ENCODE measurements at regions not wholly inside any gene's neighbourhood (a gene's known extent, or its start where the extent isn't known, plus 50 kb on each side); places are given as distances from the start of the nearest gene placed in this dataset.
"Not testable (repeated sequence)": the region's sequence is repeated elsewhere in the genome, so short reads cannot be mapped to it uniquely, and the experiment has no call there.

DNA sequence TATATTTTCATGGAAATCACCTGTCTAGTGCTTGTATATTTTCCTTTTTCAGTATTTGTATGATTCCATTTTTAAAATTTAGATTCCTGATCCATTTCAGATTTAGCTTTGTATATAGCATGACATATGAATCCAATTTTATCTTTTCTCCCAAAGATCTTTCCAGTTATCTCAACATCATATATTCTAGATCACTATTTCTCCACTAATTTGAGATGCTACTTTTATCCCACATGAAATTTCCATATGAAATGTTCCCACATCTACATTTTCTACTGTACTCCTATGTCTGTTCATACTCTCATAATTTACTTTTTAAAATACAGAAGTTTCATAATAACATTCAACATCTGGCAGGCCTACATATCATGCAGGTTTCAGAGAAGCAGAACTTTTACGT, 1784.1 kb downstream of the SLITRK5 start:
- Histone ChIP-seq H3K27me3 (no peaks in the 10 kb centered on the region), H3K36me3 (no peaks in the 10 kb centered on the region), H3K4me3 (no peak overlapping the region), H3K9me3 (no peaks in the 10 kb centered on the region), H3K27ac (no peak overlapping the region), H3K4me1 (no peaks in the 10 kb centered on the region)
- intact Hi-C loops (cut with DNase I; ENCODE audit: low total_unique reads): no loop called here
- TF ChIP-seq, protein P1, sequence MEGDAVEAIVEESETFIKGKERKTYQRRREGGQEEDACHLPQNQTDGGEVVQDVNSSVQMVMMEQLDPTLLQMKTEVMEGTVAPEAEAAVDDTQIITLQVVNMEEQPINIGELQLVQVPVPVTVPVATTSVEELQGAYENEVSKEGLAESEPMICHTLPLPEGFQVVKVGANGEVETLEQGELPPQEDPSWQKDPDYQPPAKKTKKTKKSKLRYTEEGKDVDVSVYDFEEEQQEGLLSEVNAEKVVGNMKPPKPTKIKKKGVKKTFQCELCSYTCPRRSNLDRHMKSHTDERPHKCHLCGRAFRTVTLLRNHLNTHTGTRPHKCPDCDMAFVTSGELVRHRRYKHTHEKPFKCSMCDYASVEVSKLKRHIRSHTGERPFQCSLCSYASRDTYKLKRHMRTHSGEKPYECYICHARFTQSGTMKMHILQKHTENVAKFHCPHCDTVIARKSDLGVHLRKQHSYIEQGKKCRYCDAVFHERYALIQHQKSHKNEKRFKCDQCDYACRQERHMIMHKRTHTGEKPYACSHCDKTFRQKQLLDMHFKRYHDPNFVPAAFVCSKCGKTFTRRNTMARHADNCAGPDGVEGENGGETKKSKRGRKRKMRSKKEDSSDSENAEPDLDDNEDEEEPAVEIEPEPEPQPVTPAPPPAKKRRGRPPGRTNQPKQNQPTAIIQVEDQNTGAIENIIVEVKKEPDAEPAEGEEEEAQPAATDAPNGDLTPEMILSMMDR (IDR thresholded peaks at IDR 0.05): no peak
- no peak for DNase-seq (ENCODE audit: low spot score in 2 of 2)

DNA sequence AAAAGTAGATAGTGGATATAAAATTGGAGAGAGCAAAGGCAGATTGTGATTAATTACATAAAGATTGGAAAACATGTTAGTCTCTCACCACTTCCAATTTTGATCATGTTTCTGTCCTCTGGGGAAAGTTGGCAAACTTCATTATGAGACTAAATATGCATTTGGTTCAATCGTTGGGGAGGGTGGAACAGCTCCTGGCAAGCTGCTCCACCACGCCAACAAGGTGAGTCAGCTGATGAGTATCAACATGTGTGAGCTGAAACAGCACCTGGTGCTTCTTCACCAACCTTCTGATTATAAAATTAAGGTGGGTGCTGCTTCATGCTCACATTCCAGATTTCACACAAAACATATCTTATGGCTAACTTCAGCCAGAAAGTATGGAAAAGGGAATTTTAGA, 1784.6 kb downstream of the SLITRK5 start:
- Histone ChIP-seq H3K36me3 (no peaks in the 10 kb centered on the region), H3K9me3 (no peaks in the 10 kb centered on the region), H3K27ac (no peak overlapping the region), H3K4me3 (no peak overlapping the region), H3K27me3 (no peaks in the 10 kb centered on the region), H3K4me1 (no peaks in the 10 kb centered on the region)
- intact Hi-C loops (cut with DNase I; ENCODE audit: low total_unique reads): no loop called here
- DNase-seq (ENCODE audit: low spot score in 2 of 2): no peak
- no peak for TF ChIP-seq POLR2A (IDR thresholded peaks at IDR 0.05)
- TF ChIP-seq POLR2AphosphoS5 (IDR thresholded peaks at IDR 0.05): no peak

DNA sequence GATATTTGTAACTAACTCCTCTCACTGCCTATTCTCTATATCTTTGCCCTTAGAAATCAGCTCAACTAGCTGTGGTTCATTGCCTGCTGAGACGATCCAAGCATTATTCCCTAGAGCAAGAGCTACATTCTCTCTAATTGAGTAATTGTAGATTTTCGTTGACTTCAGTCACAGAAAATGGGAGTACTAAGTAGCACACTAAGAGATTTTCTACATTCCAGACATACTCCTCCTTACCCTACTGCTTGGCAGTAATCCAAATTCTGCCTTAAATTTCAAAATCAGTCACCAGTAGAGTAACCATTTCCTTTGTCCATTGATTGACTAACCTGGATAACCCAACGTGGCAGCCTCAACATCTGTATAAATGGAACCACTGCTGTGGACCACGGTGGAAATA, 1786.8 kb downstream of the SLITRK5 start:
- H3K36me3 ChIP-seq: no peaks in the 10 kb centered on the region
- no peak for DNase-seq (ENCODE audit: low spot score in 2 of 2)
- no peaks in the 10 kb centered on the region for H3K27me3 ChIP-seq
- H3K27ac ChIP-seq: no peak overlapping the region
- H3K4me3 ChIP-seq: no peak overlapping the region
- H3K9me3 ChIP-seq: no peaks in the 10 kb centered on the region
- H3K4me1 ChIP-seq: no peaks in the 10 kb centered on the region
- intact Hi-C loops (cut with DNase I; ENCODE audit: low total_unique reads): no loop called here
- no peak for TF ChIP-seq POLR2AphosphoS5 (IDR thresholded peaks at IDR 0.05)
- TF ChIP-seq, protein P1 (IDR thresholded peaks at IDR 0.05): no peak
- no peak for TF ChIP-seq POLR2A (IDR thresholded peaks at IDR 0.05)

DNA sequence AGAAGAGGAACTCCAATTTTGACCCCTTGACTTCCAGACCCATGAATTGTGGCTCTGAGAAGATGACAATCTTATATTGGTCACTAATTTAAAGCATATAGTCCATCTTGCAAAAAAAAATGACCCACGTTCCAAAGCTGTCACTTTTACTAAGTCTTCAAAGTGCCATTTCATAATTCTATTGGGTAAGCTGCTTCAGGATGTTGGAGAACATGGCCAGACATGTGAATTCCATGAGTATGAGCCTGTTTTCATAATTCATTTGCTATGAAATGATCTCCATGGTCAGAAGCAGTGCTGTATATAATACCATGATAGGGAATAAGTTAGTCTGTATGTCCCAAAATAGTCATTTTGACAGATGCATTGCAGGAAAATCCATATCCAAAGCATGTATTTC, 1787.3 kb downstream of the SLITRK5 start:
- H3K9me3 ChIP-seq: no peaks in the 10 kb centered on the region
- H3K4me1 ChIP-seq: no peaks in the 10 kb centered on the region
- no peak overlapping the region for H3K4me3 ChIP-seq
- no peaks in the 10 kb centered on the region for H3K36me3 ChIP-seq
- H3K27me3 ChIP-seq: no peaks in the 10 kb centered on the region
- DNase-seq (ENCODE audit: low spot score in 2 of 2): no peak
- H3K27ac ChIP-seq: no peak overlapping the region
- intact Hi-C loops (cut with DNase I; ENCODE audit: low total_unique reads): no loop called here
- no peak for TF ChIP-seq POLR2AphosphoS5 (IDR thresholded peaks at IDR 0.05)
- TF ChIP-seq, protein P1 (IDR thresholded peaks at IDR 0.05): no peak
- TF ChIP-seq POLR2A (IDR thresholded peaks at IDR 0.05): no peak

DNA sequence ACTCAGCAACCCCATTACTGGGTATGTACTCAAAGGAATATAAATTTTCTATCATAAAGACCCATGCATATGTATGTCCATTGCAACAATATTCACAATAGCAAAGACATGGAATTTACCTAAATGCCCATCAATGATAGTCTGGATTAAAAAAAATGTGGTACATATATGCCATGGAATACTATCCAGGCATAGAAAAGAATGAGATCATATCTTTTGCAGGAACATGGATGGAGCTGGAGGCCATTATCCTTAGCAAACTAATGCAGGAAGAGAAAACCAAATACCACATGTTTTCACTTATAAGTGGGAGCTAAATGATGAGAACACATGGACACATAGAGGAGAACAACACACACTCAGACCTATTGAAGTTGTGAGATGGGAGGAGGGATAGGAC, 1789.7 kb downstream of the SLITRK5 start:
- H3K9me3 ChIP-seq; H3K36me3 ChIP-seq; intact Hi-C loops (cut with DNase I; ENCODE audit: low total_unique reads); H3K27me3 ChIP-seq; H3K4me3 ChIP-seq; DNase-seq (ENCODE audit: low spot score in 2 of 2); H3K4me1 ChIP-seq; H3K27ac ChIP-seq: not testable (repeated sequence)

DNA sequence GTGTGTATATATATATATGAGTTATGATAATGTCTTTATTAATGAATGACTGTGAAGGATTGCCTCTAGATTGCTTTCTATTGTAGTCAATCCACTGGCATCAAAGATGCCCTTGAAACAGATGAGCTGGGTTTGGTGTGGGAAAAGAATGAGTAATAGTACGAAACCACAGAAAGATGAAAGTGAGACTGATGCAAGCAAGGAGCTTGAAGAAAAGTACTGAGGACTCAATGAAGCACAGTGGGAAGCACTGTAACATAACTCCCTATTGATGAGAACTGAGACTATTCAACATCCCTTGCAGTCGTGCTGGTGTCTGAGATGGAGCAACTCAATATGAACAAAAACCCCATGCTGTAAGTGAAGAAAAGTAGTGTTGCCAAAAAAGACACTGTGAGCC, 1794.2 kb downstream of the SLITRK5 start:
- intact Hi-C loops (cut with DNase I; ENCODE audit: low total_unique reads): no loop called here
- H3K9me3 ChIP-seq: no peaks in the 10 kb centered on the region
- no peaks in the 10 kb centered on the region for H3K36me3 ChIP-seq
- H3K27ac ChIP-seq: no peak overlapping the region
- TF ChIP-seq, protein P1 (IDR thresholded peaks at IDR 0.05): no peak
- TF ChIP-seq POLR2AphosphoS5 (IDR thresholded peaks at IDR 0.05): no peak
- no peak for TF ChIP-seq POLR2A (IDR thresholded peaks at IDR 0.05)
- H3K4me1 ChIP-seq: no peaks in the 10 kb centered on the region
- H3K4me3 ChIP-seq: no peak overlapping the region
- H3K27me3 ChIP-seq: no peaks in the 10 kb centered on the region
- DNase-seq (ENCODE audit: low spot score in 2 of 2): no peak
